ENCODE measurements at regions not wholly inside any gene's neighbourhood (a gene's known extent, or its start where the extent isn't known, plus 50 kb on each side); places are given as distances from the start of the nearest gene placed in this dataset.
"Not testable (repeated sequence)": the region's sequence is repeated elsewhere in the genome, so short reads cannot be mapped to it uniquely, and the experiment has no call there.

- Histone ChIP-seq H3K27me3 (peaks cover 0 to 6% (median 0%) of the 10 kb centered on the region in 7 donors), H3K4me3 (no peak overlapping the region), H3K36me3 (no peaks in the 10 kb centered on the region), H3K27ac (no peak overlapping the region), H3K9me3 (no peaks in the 10 kb centered on the region), H3K4me1 (no peaks in the 10 kb centered on the region)
- TF ChIP-seq CTCF (IDR thresholded peaks at IDR 0.05), result no peak
- intact Hi-C loops (cut with DNase I), result no loop called here
- ATAC-seq (no peak), DNase-seq (no peak)
Observed at GRCh38 chr10:2548071-2548470, 519.3 kb upstream of the PFKP start.

GRCh38 chr10:2547606-2548005, 519.7 kb upstream of the PFKP start:
- intact Hi-C loops (cut with DNase I), result no loop called here
- no peaks in the 10 kb centered on the region for H3K9me3 ChIP-seq
- H3K4me1 ChIP-seq, result no peaks in the 10 kb centered on the region
- WGBS, 2 donors, result 51 to 54% methylated on average over 4 of the region's 4 CpGs
- no peak for TF ChIP-seq CTCF (IDR thresholded peaks at IDR 0.05)
- ATAC-seq, result no peak
- H3K27ac ChIP-seq, result no peak overlapping the region
- H3K36me3 ChIP-seq, result no peaks in the 10 kb centered on the region
- no peak overlapping the region for H3K4me3 ChIP-seq
- H3K27me3 ChIP-seq, result peaks cover 0 to 4% (median 0%) of the 10 kb centered on the region in 7 donors
- no peak for DNase-seq

GRCh38 chr10:2546894-2547293, 520.5 kb upstream of the PFKP start:
- intact Hi-C loops (cut with DNase I); H3K4me3 ChIP-seq; H3K27me3 ChIP-seq; DNase-seq; ATAC-seq; H3K4me1 ChIP-seq; H3K9me3 ChIP-seq; H3K36me3 ChIP-seq; H3K27ac ChIP-seq: not testable (repeated sequence)
- 85 to 93% methylated on average over 3 of the region's 3 CpGs for WGBS, 2 donors

GRCh38 chr10:2543974-2544373, 523.4 kb upstream of the PFKP start:
- Histone ChIP-seq H3K4me1 (no peaks in the 10 kb centered on the region), H3K4me3 (no peak overlapping the region), H3K27ac (no peak overlapping the region), H3K9me3 (no peaks in the 10 kb centered on the region), H3K27me3 (peaks cover 0 to 4% (median 0%) of the 10 kb centered on the region in 7 donors), H3K36me3 (no peaks in the 10 kb centered on the region)
- intact Hi-C loops (cut with DNase I), result no loop called here
- TF ChIP-seq CTCF (IDR thresholded peaks at IDR 0.05), result no peak
- DNase-seq, result no peak
- 77 to 80% methylated on average over 3 of the region's 3 CpGs for WGBS, 2 donors
- no peak for ATAC-seq

- no peak for TF ChIP-seq CTCF (IDR thresholded peaks at IDR 0.05)
Observed at GRCh38 chr10:2543142-2543886, 524.0 kb upstream of the PFKP start.

More at GRCh38 chr10:2543142-2543886, 524.0 kb upstream of the PFKP start:
- Histone ChIP-seq H3K4me1 (no peaks in the 10 kb centered on the region), H3K4me3 (no peak overlapping the region), H3K27me3 (peaks cover 0 to 4% (median 0%) of the 10 kb centered on the region in 7 donors), H3K9me3 (no peaks in the 10 kb centered on the region), H3K27ac (no peak overlapping the region), H3K36me3 (no peaks in the 10 kb centered on the region)
- ATAC-seq (no peak), DNase-seq (no peak)
- intact Hi-C loops (cut with DNase I), result no loop called here
- WGBS, 2 donors, result 85 to 88% methylated on average over 17 of the region's 17 CpGs
